Esophagus squamous epithelium (tissue), 5 donors: ENCODE measurements at regions not wholly inside any gene's neighbourhood (a gene's known extent, or its start where the extent isn't known, plus 50 kb on each side); places are given as distances from the start of the nearest gene placed in this dataset.

ENCODE experiments used
- DNase-seq: peaks from one replicate; lab custom pipeline; 2025; lab: John Stamatoyannopoulos, UW
- H3K27ac ChIP-seq, 4 donors: fragments of 200-600 bp; sonication (generic); one replicate each; pipeline ENCODE4 v1.5.1; 2016 to 2019; ENCODE audit warnings: mild to moderate bottlenecking in 1 of 4
- H3K27me3 ChIP-seq, 4 donors: fragments of 200-600 bp; sonication (generic); 1 replicate in 3 of 4; 2 replicates in 1 of 4; pipeline versions ENCODE4 v1.5.1 to v1.6.0; 2017 to 2021; ENCODE audit warnings: antibody characterized with exemption in 1 of 4
- H3K36me3 ChIP-seq, 3 donors: fragments of 200-600 bp; sonication (generic); one replicate each; pipeline ENCODE4 v1.5.1; 2016 to 2019
- H3K4me1 ChIP-seq, 3 donors: fragments of 200-600 bp; sonication (generic); one replicate each; pipeline ENCODE4 v1.5.1; 2017 to 2019
- H3K4me3 ChIP-seq, 4 donors: fragments of 200-600 bp; sonication (generic); 1 replicate in 3 of 4; 2 replicates in 1 of 4; pipeline ENCODE4 v1.5.1; 2016 to 2019; ENCODE audit warnings: mild to moderate bottlenecking in 2 of 4, moderate library complexity in 1 of 4
- H3K9me3 ChIP-seq, 3 donors: fragments of 200-600 bp; sonication (generic); one replicate each; pipeline ENCODE4 v1.5.1; 2016 to 2019
- POLR2A ChIP-seq, 4 donors: fragments of 450-650 bp; IDR thresholded peaks; one replicate each; pipeline ENCODE4 v1.6.1; 2017; ENCODE audit warnings: antibody characterized with exemption in 4 of 4, mild to moderate bottlenecking in 4 of 4, moderate library complexity in 3 of 4
- WGBS, 2 donors: methylation state at CpG; one replicate each; pipeline ENCODE4 v1.1.5; 2018; 5-methylcytosine and 5-hydroxymethylcytosine counted together
- intact Hi-C: fragments of 100-400 bp; cut with DNase I; formaldehyde crosslinking; loops from one replicate; pipeline ENCODE4 v1.15.0; 2022
- TF ChIP-seq, protein P1 (sequence below), 6 experiments: fragments of 450-650 bp in 4 of 6; fragments of 200-600 bp in 2 of 6; sonication (generic) in 2 of 6; IDR thresholded peaks; one replicate each; pipeline ENCODE4 v1.5.1; 2016 to 2019; ENCODE audit warnings: antibody characterized with exemption in 6 of 6, mild to moderate bottlenecking in 4 of 6, moderate library complexity in 4 of 6
- donor health status: DM: yes; HTN: yes; CAD: no.

DNA sequence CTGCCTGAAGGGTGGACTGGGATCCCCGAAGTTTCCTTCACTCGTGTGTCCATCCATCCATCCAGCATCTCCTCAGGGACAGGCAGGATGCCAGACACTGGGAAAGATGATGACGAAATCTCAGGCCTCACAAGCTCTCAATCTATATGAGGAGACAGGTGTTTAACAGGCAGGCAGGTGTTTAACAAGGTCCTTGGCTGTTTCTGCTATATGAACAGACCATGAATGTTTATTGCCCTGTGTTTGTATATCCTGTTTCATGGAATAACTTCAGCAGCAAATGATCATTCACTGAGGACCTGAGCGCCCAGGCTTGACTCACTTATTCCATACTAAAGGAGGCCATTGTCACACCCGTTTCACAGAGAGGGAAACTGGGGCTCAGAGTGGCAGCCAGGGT, 685.8 kb upstream of the HS6ST1 start:
- Histone ChIP-seq H3K36me3 (no peaks in the 10 kb centered on the region), H3K9me3 (no peaks in the 10 kb centered on the region), H3K27me3 (no peaks in the 10 kb centered on the region), H3K27ac (no peak overlapping the region), H3K4me3 (no peak overlapping the region), H3K4me1 (peaks cover 0 to 17% (median 0%) of the 10 kb centered on the region in 3 donors)
- TF ChIP-seq, protein P1, sequence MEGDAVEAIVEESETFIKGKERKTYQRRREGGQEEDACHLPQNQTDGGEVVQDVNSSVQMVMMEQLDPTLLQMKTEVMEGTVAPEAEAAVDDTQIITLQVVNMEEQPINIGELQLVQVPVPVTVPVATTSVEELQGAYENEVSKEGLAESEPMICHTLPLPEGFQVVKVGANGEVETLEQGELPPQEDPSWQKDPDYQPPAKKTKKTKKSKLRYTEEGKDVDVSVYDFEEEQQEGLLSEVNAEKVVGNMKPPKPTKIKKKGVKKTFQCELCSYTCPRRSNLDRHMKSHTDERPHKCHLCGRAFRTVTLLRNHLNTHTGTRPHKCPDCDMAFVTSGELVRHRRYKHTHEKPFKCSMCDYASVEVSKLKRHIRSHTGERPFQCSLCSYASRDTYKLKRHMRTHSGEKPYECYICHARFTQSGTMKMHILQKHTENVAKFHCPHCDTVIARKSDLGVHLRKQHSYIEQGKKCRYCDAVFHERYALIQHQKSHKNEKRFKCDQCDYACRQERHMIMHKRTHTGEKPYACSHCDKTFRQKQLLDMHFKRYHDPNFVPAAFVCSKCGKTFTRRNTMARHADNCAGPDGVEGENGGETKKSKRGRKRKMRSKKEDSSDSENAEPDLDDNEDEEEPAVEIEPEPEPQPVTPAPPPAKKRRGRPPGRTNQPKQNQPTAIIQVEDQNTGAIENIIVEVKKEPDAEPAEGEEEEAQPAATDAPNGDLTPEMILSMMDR (IDR thresholded peaks at IDR 0.05) = no peak
- TF ChIP-seq POLR2A (IDR thresholded peaks at IDR 0.05) = no peak
- DNase-seq = no peak
- intact Hi-C loops = no loop called here
- WGBS, 2 donors = 65 to 72% methylated on average over 4 to 5 of the region's 5 CpGs

DNA sequence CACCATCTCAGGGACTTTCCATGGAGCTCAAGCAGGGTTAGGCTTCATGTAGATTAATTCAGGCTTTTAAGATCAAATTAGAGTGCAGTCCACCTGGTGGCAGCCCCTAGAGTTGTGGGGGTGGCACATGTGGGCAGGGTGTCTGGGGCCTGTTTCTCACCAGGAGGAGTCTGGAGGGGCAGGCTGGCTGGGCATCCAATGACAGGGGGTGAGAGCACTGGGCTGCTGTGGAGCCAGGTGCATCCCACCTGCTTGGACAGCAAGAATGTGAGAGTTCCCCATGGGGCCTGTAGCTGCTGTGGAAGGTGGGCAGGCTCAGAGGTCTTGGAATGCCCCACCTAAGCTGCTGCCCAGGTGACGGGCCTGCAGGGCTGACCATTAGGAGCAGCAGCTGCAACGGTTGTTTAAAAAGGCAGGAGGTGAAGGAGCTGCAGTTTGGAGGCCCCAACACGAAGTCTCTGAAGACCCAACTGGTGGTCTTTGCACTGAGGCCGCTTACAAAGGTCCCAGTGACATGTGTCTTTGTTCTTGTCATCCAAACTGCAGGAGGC, 686.3 kb upstream of the HS6ST1 start:
- no peak for DNase-seq
- H3K4me1 ChIP-seq = peaks cover 0 to 17% (median 0%) of the 10 kb centered on the region in 3 donors
- H3K36me3 ChIP-seq = no peaks in the 10 kb centered on the region
- intact Hi-C loops = no loop called here
- no peak overlapping the region for H3K4me3 ChIP-seq
- H3K27ac ChIP-seq = no peak overlapping the region
- TF ChIP-seq, protein P1 (IDR thresholded peaks at IDR 0.05) = no peak
- no peak for TF ChIP-seq POLR2A (IDR thresholded peaks at IDR 0.05)
- H3K9me3 ChIP-seq = no peaks in the 10 kb centered on the region
- no peaks in the 10 kb centered on the region for H3K27me3 ChIP-seq
- WGBS, 2 donors = 74 to 83% methylated on average over 2 to 4 of the region's 4 CpGs

DNA sequence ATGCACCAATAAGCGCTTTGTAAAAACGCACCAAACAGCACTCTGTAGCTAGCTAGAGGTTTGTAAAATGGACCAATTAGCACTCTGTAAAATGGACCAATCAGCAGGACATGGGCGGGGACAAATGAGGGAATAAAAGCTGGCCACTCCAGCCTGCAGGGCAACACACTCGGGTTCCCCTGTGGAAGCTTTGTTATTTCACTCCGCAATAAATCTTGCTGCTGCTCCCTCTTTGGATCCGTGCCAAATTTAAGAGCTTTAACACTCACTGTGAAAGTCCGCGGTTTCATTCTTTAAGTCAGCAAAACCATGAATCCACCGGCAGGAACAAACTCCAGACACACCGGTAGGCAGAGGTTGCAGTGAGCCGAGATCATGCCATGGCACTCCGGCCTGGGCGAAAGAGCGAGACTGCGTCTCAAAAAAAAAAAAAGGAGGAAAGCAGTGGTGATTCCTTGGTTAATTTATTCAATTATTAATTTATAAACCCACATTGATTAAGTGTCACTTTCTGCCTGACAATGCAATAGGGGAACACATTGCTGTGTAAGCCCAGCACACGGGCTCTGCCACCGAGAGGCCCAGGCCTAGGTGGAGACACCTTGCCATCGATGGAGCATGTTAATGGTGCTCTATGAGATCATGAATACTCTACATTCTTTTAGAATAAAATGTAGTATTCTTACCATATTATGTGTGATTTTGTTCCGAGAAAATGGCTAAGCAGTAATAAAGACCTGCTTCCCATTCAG, 687.6 kb upstream of the HS6ST1 start:
- Histone ChIP-seq H3K9me3 (no peaks in the 10 kb centered on the region), H3K27me3 (no peaks in the 10 kb centered on the region), H3K4me3 (no peak overlapping the region), H3K4me1 (peaks cover 0 to 17% (median 0%) of the 10 kb centered on the region in 3 donors), H3K27ac (no peak overlapping the region), H3K36me3 (no peaks in the 10 kb centered on the region)
- 72 to 79% methylated on average over 17 to 19 of the region's 19 CpGs for WGBS, 2 donors
- DNase-seq = no peak
- intact Hi-C loops = no loop called here
- TF ChIP-seq, protein P1 (IDR thresholded peaks at IDR 0.05) = no peak
- no peak for TF ChIP-seq POLR2A (IDR thresholded peaks at IDR 0.05)

DNA sequence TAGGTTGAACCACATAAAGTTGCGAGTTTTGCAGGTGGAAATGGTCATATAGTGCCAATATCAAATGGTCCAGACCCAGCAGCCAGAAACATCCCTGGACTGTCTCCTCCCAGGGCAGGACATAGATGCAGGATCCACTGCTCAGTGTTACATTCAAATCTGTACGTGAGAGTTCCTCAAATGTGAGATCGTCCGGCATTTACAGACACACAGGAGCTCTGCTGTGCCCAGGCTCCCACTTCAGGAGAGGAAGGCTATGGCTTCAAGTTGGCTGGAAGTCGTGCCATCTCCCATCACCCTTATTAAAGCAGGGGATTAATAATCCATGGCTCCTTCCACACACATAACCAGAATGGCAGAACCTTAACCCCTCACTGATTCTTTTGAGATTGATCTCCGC, 688.2 kb upstream of the HS6ST1 start:
- WGBS, 2 donors = 86 to 94% methylated on average over 6 of the region's 6 CpGs
- no peaks in the 10 kb centered on the region for H3K27me3 ChIP-seq
- DNase-seq = no peak

More for the DNA sequence above, 688.2 kb upstream of the HS6ST1 start:
- Histone ChIP-seq H3K9me3 (no peaks in the 10 kb centered on the region), H3K4me3 (no peak overlapping the region), H3K4me1 (peaks cover 0 to 17% (median 0%) of the 10 kb centered on the region in 3 donors), H3K27ac (no peak overlapping the region), H3K36me3 (no peaks in the 10 kb centered on the region)
- intact Hi-C loops = no loop called here
- no peak for TF ChIP-seq POLR2A (IDR thresholded peaks at IDR 0.05)
- TF ChIP-seq, protein P1 (IDR thresholded peaks at IDR 0.05) = no peak
